ENCODE measurements at regions not wholly inside any gene's neighbourhood (a gene's known extent, or its start where the extent isn't known, plus 50 kb on each side); places are given as distances from the start of the nearest gene placed in this dataset.

DNA sequence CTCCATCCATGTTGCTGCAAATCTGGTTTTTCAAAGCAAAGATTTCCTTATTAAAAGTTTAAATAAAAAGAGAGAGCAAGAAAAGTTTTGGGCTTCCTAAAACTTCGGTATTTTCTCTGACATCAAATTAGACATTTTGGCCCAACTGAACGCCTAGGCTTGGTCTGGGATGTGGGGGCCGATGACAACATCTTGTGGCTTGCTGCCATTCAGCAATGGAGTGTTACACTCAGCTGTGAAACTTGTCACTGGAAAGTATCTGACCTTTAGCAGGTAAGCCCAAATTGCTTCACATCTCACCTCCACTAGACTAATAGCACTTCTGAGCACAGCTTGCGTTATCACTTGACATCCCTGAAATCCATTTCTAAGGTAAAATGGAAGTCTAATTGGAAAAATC lies 320.6 kb downstream of the GATA3 start:
- no peak overlapping the region for H3K27ac ChIP-seq (ENCODE audit: insufficient read depth, low read depth, low read length)
- peaks cover 0 to 2% of the 10 kb centered on the region in 2 experiments for H3K27me3 ChIP-seq (ENCODE audit: control insufficient read depth in 2 of 2, insufficient read depth in 2 of 2, low read length in 2 of 2)
- dilution Hi-C loops (cut with MboI; ENCODE audit: extremely low pct_ligation_motif_present, low sequenced_read_pairs): no loop called here
- H2AFZ ChIP-seq (ENCODE audit: low read depth, low read length): no peak overlapping the region
- no peak overlapping the region for H3K9ac ChIP-seq (replicated peaks; ENCODE audit: extremely low read depth, insufficient read depth, low read length)
- BruUV-seq (replicated peaks): no TSS peak
- H3K4me1 ChIP-seq (ENCODE audit: control insufficient read depth, extremely low read depth, insufficient read depth, low read length): peaks cover 19% of the 10 kb centered on the region
- no peaks in the 10 kb centered on the region for H4K20me1 ChIP-seq (replicated peaks; ENCODE audit: control insufficient read depth, extremely low read depth, insufficient read depth, low read length)
- H3K4me2 ChIP-seq (ENCODE audit: insufficient read depth, low read length): no peak overlapping the region
- H3K36me3 ChIP-seq (ENCODE audit: control insufficient read depth in 2 of 2, extremely low read depth in 1 of 2, insufficient read depth in 2 of 2, low read length in 2 of 2): no peaks in the 10 kb centered on the region
- intact Hi-C loops (cut with micrococcal nuclease): loop anchor here (5.0 kb wide), 1 partner anchor 323 kb away; the partner anchor contains the start of gene GATA3
- no peaks in the 10 kb centered on the region for H3K9me1 ChIP-seq (replicated peaks; ENCODE audit: control insufficient read depth, extremely low read depth, insufficient read depth, low read length)
- no peaks in the 10 kb centered on the region for H3K9me3 ChIP-seq (replicated peaks; ENCODE audit: control insufficient read depth, insufficient read depth, low read length)
- H3K4me3 ChIP-seq (replicated peaks in 1 of 3; ENCODE audit: insufficient read depth in 1 of 3, low read depth in 1 of 3, low read length in 3 of 3): no peak overlapping the region
- TF ChIP-seq FOS (IDR thresholded peaks at IDR 0.05; ENCODE audit: borderline replicate concordance, insufficient read depth, low read length) (no peak), GATA2 (IDR thresholded peaks at IDR 0.05; ENCODE audit: insufficient read depth, insufficient read length, low read depth, low read length) (no peak), POLR2A (IDR thresholded peaks at IDR 0.05; ENCODE audit: low read depth, low read length) (no peak), MYC (IDR thresholded peaks at IDR 0.05; ENCODE audit: low read depth, low read length) (no peak), EZH2 (IDR thresholded peaks at IDR 0.05; ENCODE audit: borderline replicate concordance, low read depth, low read length, severe bottlenecking) (no peak), POLR2AphosphoS5 (IDR thresholded peaks at IDR 0.05; ENCODE audit: insufficient read depth, low read depth, low read length) (no peak), JUN (IDR thresholded peaks at IDR 0.05; ENCODE audit: borderline replicate concordance, insufficient read depth, insufficient read length, low read depth) (no peak)
- TF ChIP-seq, protein P1, sequence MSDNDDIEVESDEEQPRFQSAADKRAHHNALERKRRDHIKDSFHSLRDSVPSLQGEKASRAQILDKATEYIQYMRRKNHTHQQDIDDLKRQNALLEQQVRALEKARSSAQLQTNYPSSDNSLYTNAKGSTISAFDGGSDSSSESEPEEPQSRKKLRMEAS (IDR thresholded peaks at IDR 0.05; ENCODE audit: insufficient read depth, insufficient read length): no peak
- TF ChIP-seq, protein P2, sequence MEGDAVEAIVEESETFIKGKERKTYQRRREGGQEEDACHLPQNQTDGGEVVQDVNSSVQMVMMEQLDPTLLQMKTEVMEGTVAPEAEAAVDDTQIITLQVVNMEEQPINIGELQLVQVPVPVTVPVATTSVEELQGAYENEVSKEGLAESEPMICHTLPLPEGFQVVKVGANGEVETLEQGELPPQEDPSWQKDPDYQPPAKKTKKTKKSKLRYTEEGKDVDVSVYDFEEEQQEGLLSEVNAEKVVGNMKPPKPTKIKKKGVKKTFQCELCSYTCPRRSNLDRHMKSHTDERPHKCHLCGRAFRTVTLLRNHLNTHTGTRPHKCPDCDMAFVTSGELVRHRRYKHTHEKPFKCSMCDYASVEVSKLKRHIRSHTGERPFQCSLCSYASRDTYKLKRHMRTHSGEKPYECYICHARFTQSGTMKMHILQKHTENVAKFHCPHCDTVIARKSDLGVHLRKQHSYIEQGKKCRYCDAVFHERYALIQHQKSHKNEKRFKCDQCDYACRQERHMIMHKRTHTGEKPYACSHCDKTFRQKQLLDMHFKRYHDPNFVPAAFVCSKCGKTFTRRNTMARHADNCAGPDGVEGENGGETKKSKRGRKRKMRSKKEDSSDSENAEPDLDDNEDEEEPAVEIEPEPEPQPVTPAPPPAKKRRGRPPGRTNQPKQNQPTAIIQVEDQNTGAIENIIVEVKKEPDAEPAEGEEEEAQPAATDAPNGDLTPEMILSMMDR (IDR thresholded peaks at IDR 0.05; ENCODE audit: extremely low read depth in 1 of 2, insufficient read depth in 1 of 2, low read depth in 1 of 2, low read length in 2 of 2): no peak
- ChIA-PET POLR2A (no interaction called here), CTCF (interaction anchor here (0.9 to 1.5 kb wide), 2 partner anchors 7 to 9 kb away, joined by 3 to 5 read pairs; no protein-coding TSS in a partner anchor)
- FAIRE-seq (no peak), DNase-seq (ENCODE audit: low read depth, low spot score) (no peak)
- H3K79me2 ChIP-seq (ENCODE audit: control insufficient read depth, insufficient read depth, low read length): no peaks in the 10 kb centered on the region

All from endothelial cell of umbilical vein (primary cell).